A549 (cell line): ENCODE measurements at regions not wholly inside any gene's neighbourhood (a gene's known extent, or its start where the extent isn't known, plus 50 kb on each side); places are given as distances from the start of the nearest gene placed in this dataset.

Experiments used
- CTCF ChIP-seq: fragments of >200 bp; sonication (Bioruptor Twin); formaldehyde crosslinking; IDR thresholded peaks from 3 replicates; pipeline ENCODE4 v1.5.1; 2016
- E2F6 ChIP-seq: IDR thresholded peaks from 2 replicates; pipeline ENCODE4 v1.6.1; 2012; ENCODE audit warnings: low read depth, borderline replicate concordance
- ELK1 ChIP-seq: fragments of 150-350 bp; IDR thresholded peaks from 2 replicates; pipeline ENCODE4 v1.6.1; 2014; ENCODE audit warnings: low read depth, mild to moderate bottlenecking, low read length
- KDM1A ChIP-seq: fragments of 200-600 bp; sonication (generic); IDR thresholded peaks from 2 replicates; pipeline ENCODE4 v1.6.1; 2016; ENCODE audit warnings: low read depth, mild to moderate bottlenecking
- POLR2A ChIP-seq: IDR thresholded peaks from 2 replicates; pipeline ENCODE4 v1.6.1; 2012; ENCODE audit warnings: mild to moderate bottlenecking, low read length
- POLR2AphosphoS2 ChIP-seq: conservative IDR thresholded peaks from 2 replicates; pipeline ENCODE4 v1.6.1; 2012; ENCODE audit warnings: low read length, improper control_type of control experiment, inconsistent platforms
- RAD21 ChIP-seq, 2 experiments: fragments of >200 bp in 1 of 2; sonication (Bioruptor Twin) in 1 of 2; formaldehyde crosslinking in 1 of 2; IDR thresholded peaks in 1 of 2; conservative IDR thresholded peaks in 1 of 2; 2 replicates in 1 of 2; 3 replicates in 1 of 2; pipeline ENCODE4 v1.6.1; 2012 to 2018; ENCODE audit warnings: inconsistent platforms in 1 of 2
- RFX5 ChIP-seq: fragments of 450-650 bp; IDR thresholded peaks from 2 replicates; pipeline ENCODE4 v1.7.1; 2014; ENCODE audit warnings: antibody characterized with exemption, mild to moderate bottlenecking, moderate library complexity
- SMC3 ChIP-seq: fragments of >200 bp; sonication (Bioruptor Twin); formaldehyde crosslinking; IDR thresholded peaks from 3 replicates; pipeline ENCODE4 v1.6.1; 2018; ENCODE audit warnings: inconsistent platforms
- TF ChIP-seq, protein P1 (sequence below): fragments of 200-600 bp; sonication (generic); IDR thresholded peaks from 2 replicates; pipeline ENCODE4 v1.6.1; 2016; ENCODE audit warnings: antibody characterized with exemption, mild to moderate bottlenecking, moderate library complexity

- TF ChIP-seq POLR2A (no peak), SMC3 (no peak), E2F6 (no peak), ELK1 (no peak), RFX5 (no peak), CTCF (no peak), POLR2AphosphoS2 (no peak), RAD21 (conservative IDR thresholded peaks at IDR 0.05 in 1 of 2, IDR thresholded peaks at IDR 0.05 in 1 of 2) (no peak), KDM1A (no peak)
- TF ChIP-seq, protein P1, sequence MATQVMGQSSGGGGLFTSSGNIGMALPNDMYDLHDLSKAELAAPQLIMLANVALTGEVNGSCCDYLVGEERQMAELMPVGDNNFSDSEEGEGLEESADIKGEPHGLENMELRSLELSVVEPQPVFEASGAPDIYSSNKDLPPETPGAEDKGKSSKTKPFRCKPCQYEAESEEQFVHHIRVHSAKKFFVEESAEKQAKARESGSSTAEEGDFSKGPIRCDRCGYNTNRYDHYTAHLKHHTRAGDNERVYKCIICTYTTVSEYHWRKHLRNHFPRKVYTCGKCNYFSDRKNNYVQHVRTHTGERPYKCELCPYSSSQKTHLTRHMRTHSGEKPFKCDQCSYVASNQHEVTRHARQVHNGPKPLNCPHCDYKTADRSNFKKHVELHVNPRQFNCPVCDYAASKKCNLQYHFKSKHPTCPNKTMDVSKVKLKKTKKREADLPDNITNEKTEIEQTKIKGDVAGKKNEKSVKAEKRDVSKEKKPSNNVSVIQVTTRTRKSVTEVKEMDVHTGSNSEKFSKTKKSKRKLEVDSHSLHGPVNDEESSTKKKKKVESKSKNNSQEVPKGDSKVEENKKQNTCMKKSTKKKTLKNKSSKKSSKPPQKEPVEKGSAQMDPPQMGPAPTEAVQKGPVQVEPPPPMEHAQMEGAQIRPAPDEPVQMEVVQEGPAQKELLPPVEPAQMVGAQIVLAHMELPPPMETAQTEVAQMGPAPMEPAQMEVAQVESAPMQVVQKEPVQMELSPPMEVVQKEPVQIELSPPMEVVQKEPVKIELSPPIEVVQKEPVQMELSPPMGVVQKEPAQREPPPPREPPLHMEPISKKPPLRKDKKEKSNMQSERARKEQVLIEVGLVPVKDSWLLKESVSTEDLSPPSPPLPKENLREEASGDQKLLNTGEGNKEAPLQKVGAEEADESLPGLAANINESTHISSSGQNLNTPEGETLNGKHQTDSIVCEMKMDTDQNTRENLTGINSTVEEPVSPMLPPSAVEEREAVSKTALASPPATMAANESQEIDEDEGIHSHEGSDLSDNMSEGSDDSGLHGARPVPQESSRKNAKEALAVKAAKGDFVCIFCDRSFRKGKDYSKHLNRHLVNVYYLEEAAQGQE, result no peak
These were observed 963.7 kb downstream of the CNTNAP5 start for GRCh38 chr2:124988794-124989193.
